ENCODE measurements at regions not wholly inside any gene's neighbourhood (a gene's known extent, or its start where the extent isn't known, plus 50 kb on each side); places are given as distances from the start of the nearest gene placed in this dataset.
A peak's percentile ranks its signal among the peaks of the same experiment; 100 is the strongest.

DNA sequence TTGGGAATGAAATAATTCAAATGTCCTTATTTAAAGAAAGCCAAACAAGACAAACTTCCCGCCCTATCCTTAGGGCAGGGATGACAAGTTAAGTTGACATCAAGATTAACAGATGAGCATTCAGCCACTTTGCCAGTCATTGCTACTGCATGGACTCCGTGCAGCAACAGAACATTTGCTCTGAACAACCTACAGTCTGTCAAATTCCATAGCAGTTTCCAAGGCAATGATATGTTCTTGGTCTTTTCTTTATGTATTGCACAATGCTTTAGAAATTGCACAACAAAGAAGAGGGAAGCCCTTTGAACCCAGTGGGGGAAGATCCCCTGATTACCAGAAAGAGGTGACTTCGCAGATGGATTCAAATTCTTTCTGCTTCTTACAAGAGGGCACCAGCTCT is 269.8 kb downstream of the BCAT1 start:
- FAIRE-seq: no peak
- ATAC-seq: no peak
- Histone ChIP-seq H3K9me3 (no peaks in the 10 kb centered on the region), H3K4me2 (no peak overlapping the region), H3K27ac (no peak overlapping the region), H3K4me1 (no peaks in the 10 kb centered on the region), H3K4me3 (no peak overlapping the region)
- ChIA-PET POLR2A (no interaction called here), CTCF (no interaction called here)
- 0% methylated on average over 3 of the region's 3 CpGs for WGBS (ENCODE audit: missing lambda C conversion rate)
- no peak for DNase-seq (ENCODE audit: low read depth in 1 of 2, low spot score in 1 of 2)
- TF ChIP-seq ELK1 (IDR thresholded peaks at IDR 0.05; ENCODE audit: low read depth, low read length): no peak
- TF ChIP-seq CTCF (IDR thresholded peaks at IDR 0.05): no peak
- 0 out of 4 replicates have a peak, but pooled peaks of 1 of the 2 experiments have one; percentile 29 for TF ChIP-seq CEBPB (IDR thresholded peaks at IDR 0.05)
- no peak for TF ChIP-seq HOXB5 (CRISPR knock-in tag; IDR thresholded peaks at IDR 0.05)
- TF ChIP-seq, protein P1, sequence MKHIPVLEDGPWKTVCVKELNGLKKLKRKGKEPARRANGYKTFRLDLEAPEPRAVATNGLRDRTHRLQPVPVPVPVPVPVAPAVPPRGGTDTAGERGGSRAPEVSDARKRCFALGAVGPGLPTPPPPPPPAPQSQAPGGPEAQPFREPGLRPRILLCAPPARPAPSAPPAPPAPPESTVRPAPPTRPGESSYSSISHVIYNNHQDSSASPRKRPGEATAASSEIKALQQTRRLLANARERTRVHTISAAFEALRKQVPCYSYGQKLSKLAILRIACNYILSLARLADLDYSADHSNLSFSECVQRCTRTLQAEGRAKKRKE (CRISPR knock-in tag; IDR thresholded peaks at IDR 0.05; ENCODE audit: low read depth): no peak
- TF ChIP-seq RCOR1 (IDR thresholded peaks at IDR 0.05; ENCODE audit: low read depth, low read length): no peak
- TF ChIP-seq HOXA7 (CRISPR knock-in tag; IDR thresholded peaks at IDR 0.05): no peak

DNA sequence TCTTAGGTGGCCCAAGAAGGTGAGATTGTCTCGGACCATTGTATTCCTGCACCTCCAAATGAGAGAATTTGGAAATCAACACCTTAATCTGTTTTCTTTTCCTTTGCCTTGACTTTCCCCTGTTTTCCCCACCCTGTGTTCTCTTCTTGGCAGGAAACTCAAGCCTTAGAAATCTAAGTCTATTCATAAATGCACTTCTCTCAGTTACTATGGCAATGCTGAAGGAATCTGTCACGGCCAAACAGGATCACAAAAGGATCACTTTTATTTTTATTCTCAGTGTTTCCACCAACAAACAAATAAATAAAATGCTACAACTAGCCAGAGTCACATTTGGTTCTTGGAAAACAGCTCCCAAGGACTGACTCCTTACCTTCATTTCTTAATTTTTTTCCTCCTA is 270.5 kb downstream of the BCAT1 start:
- Histone ChIP-seq H3K4me2 (no peak overlapping the region), H3K4me3 (no peak overlapping the region), H3K4me1 (no peaks in the 10 kb centered on the region), H3K27ac (no peak overlapping the region), H3K9me3 (no peaks in the 10 kb centered on the region)
- POLR2A ChIA-PET: no interaction called here
- DNase-seq (ENCODE audit: low read depth in 1 of 2, low spot score in 1 of 2): no peak
- TF ChIP-seq MAFK (IDR thresholded peaks at IDR 0.05; ENCODE audit: partially characterized antibody): no peak
- WGBS (ENCODE audit: missing lambda C conversion rate): 0% methylated on average over 2 of the region's 2 CpGs
- no peak for ATAC-seq
- no peak for FAIRE-seq
- CTCF ChIA-PET: no interaction called here

DNA sequence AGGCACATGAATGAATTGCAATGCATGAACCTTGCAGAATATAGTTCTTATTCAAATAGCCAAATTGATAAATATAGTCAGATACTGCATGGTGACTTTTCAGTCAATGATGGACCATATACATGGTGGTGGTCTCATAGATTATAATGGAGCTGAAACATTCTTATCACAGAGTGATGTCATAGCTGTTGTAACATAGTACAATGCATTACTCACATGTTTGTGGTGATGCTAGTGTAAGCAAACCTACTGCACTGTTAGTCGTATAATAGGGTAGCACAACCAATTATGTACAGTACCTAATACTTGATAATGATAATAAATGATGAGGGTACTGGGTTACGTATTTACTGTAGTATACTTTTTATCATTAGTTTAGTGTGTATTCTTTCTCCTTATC is 280.3 kb downstream of the BCAT1 start:
- CTCF ChIA-PET: no interaction called here
- H3K4me3 ChIP-seq: no peak overlapping the region
- ATAC-seq: no peak

More for the DNA sequence above, 280.3 kb downstream of the BCAT1 start:
- TF ChIP-seq MYC (IDR thresholded peaks at IDR 0.05; ENCODE audit: borderline replicate concordance, low read length): no peak
- TF ChIP-seq, protein P2, sequence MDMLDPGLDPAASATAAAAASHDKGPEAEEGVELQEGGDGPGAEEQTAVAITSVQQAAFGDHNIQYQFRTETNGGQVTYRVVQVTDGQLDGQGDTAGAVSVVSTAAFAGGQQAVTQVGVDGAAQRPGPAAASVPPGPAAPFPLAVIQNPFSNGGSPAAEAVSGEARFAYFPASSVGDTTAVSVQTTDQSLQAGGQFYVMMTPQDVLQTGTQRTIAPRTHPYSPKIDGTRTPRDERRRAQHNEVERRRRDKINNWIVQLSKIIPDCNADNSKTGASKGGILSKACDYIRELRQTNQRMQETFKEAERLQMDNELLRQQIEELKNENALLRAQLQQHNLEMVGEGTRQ (IDR thresholded peaks at IDR 0.05): no peak
- no peak for TF ChIP-seq JUNB (IDR thresholded peaks at IDR 0.05)
- TF ChIP-seq CBX2 (IDR thresholded peaks at IDR 0.05; ENCODE audit: borderline replicate concordance, low read depth): no peak
- no peak for TF ChIP-seq TP53 (CRISPR knock-in tag; IDR thresholded peaks at IDR 0.05)
- no peak for TF ChIP-seq RCOR1 (IDR thresholded peaks at IDR 0.05; ENCODE audit: low read depth, low read length)
- TF ChIP-seq FOSL2 (IDR thresholded peaks at IDR 0.05): no peak
- TF ChIP-seq FOSL2 (CRISPR knock-in tag; IDR thresholded peaks at IDR 0.05): no peak
- no peak for TF ChIP-seq RFX5 (IDR thresholded peaks at IDR 0.05)
- no peak for TF ChIP-seq CHD2 (IDR thresholded peaks at IDR 0.05; ENCODE audit: low read length, partially characterized antibody)
- TF ChIP-seq HEYL (CRISPR knock-in tag; IDR thresholded peaks at IDR 0.05): no peak
- TF ChIP-seq CEBPB (IDR thresholded peaks at IDR 0.05): no peak
- no peak for TF ChIP-seq MAX (IDR thresholded peaks at IDR 0.05)
- TF ChIP-seq NPAS2 (CRISPR knock-in tag; IDR thresholded peaks at IDR 0.05; ENCODE audit: borderline replicate concordance): no peak
- TF ChIP-seq NR3C1 (IDR thresholded peaks at IDR 0.05): no peak
- no peak for TF ChIP-seq MAZ (IDR thresholded peaks at IDR 0.05; ENCODE audit: borderline replicate concordance, low read depth, low read length)
- H3K27ac ChIP-seq: no peak overlapping the region
- WGBS (ENCODE audit: missing lambda C conversion rate): 60% methylated on average over 2 of the region's 2 CpGs
- no peaks in the 10 kb centered on the region for H3K4me1 ChIP-seq
- no peak overlapping the region for H3K4me2 ChIP-seq
- no peaks in the 10 kb centered on the region for H3K9me3 ChIP-seq
- POLR2A ChIA-PET: no interaction called here
- no peak for DNase-seq (ENCODE audit: low read depth in 1 of 2, low spot score in 1 of 2)
- FAIRE-seq: no peak
